ENCODE measurements at regions not wholly inside any gene's neighbourhood (a gene's known extent, or its start where the extent isn't known, plus 50 kb on each side); places are given as distances from the start of the nearest gene placed in this dataset.

- TF ChIP-seq RAD21 (IDR thresholded peaks at IDR 0.05 in 1 of 2, conservative IDR thresholded peaks at IDR 0.05 in 1 of 2; ENCODE audit: low read depth in 2 of 2, low read length in 2 of 2) (no peak), EP300 (IDR thresholded peaks at IDR 0.05; ENCODE audit: borderline replicate concordance in 1 of 2, low read depth in 2 of 2, low read length in 2 of 2) (no peak), CREB1 (IDR thresholded peaks at IDR 0.05) (no peak), SP2 (IDR thresholded peaks at IDR 0.05; ENCODE audit: low read length) (no peak), GTF2F1 (IDR thresholded peaks at IDR 0.05; ENCODE audit: borderline replicate concordance, low read depth, low read length) (no peak), POLR2AphosphoS5 (IDR thresholded peaks at IDR 0.05; ENCODE audit: low read depth, low read length) (no peak), PHF8 (conservative IDR thresholded peaks at IDR 0.05; ENCODE audit: low read depth, low read length) (no peak), KDM1A (IDR thresholded peaks at IDR 0.05; ENCODE audit: borderline replicate concordance, low read length) (no peak), HDAC2 (IDR thresholded peaks at IDR 0.05; ENCODE audit: borderline replicate concordance in 1 of 2, low read depth in 2 of 2, low read length in 2 of 2) (no peak), KDM4A (IDR thresholded peaks at IDR 0.05; ENCODE audit: low read depth, low read length, severe bottlenecking) (no peak), JUND (IDR thresholded peaks at IDR 0.05; ENCODE audit: low read length) (no peak), BRCA1 (IDR thresholded peaks at IDR 0.05; ENCODE audit: low read depth, low read length) (no peak), SIRT6 (IDR thresholded peaks at IDR 0.05; ENCODE audit: low read length) (no peak), RBBP5 (IDR thresholded peaks at IDR 0.05; ENCODE audit: borderline replicate concordance, low read depth, low read length) (no peak), TAF1 (IDR thresholded peaks at IDR 0.05; ENCODE audit: low read depth, low read length) (no peak), SAP30 (IDR thresholded peaks at IDR 0.05; ENCODE audit: insufficient read depth, insufficient replicate concordance, low read length) (no peak)
These were observed 180.5 kb upstream of the SFSWAP start (continued) for GRCh38 chr12:131530422-131530821.

Data from H1 (cell line).